GM18907 (cell line): ENCODE measurements at regions not wholly inside any gene's neighbourhood (a gene's known extent, or its start where the extent isn't known, plus 50 kb on each side); places are given as distances from the start of the nearest gene placed in this dataset.

Experiments used
- ATAC-seq: cut with Tn5 transposase; IDR thresholded peaks from one replicate; pipeline ENCODE4 v1.9.1; 2021; ENCODE audit warnings: mild to moderate bottlenecking, moderate library complexity; ENCODE audit not compliant: unreplicated experiment

GRCh38 chr2:76274160-76274559, 563.4 kb upstream of the GCFC2 start:
- ATAC-seq = no peak

- no peak for ATAC-seq
Observed at GRCh38 chr2:76270096-76270710, 559.5 kb upstream of the GCFC2 start.

- ATAC-seq = no peak
Observed at GRCh38 chr2:76268902-76269620, 558.3 kb upstream of the GCFC2 start.

- ATAC-seq = no peak
Observed at GRCh38 chr2:76268484-76268883, 557.8 kb upstream of the GCFC2 start.

- ATAC-seq = no peak
Observed at GRCh38 chr2:76257802-76258201, 547.1 kb upstream of the GCFC2 start.

GRCh38 chr2:76256458-76257088, 545.9 kb upstream of the GCFC2 start:
- no peak for ATAC-seq

GRCh38 chr2:76252704-76253103, 542.0 kb upstream of the GCFC2 start:
- no peak for ATAC-seq

- ATAC-seq = no peak
Observed at GRCh38 chr2:76251342-76251741, 540.6 kb upstream of the GCFC2 start.

- no peak for ATAC-seq
Observed at GRCh38 chr2:76247006-76247405, 536.3 kb upstream of the GCFC2 start.

GRCh38 chr2:76211991-76212985, 501.6 kb upstream of the GCFC2 start:
- no peak for ATAC-seq

GRCh38 chr2:76210551-76210950, 499.8 kb upstream of the GCFC2 start:
- no peak for ATAC-seq

- ATAC-seq = no peak
Observed at GRCh38 chr2:76204048-76204447, 493.3 kb upstream of the GCFC2 start.

- no peak for ATAC-seq
Observed at GRCh38 chr2:76202866-76203265, 492.2 kb upstream of the GCFC2 start.

GRCh38 chr2:76197842-76198448, 487.2 kb upstream of the GCFC2 start:
- peak; percentile 61 for ATAC-seq

GRCh38 chr2:76197428-76197827, 486.7 kb upstream of the GCFC2 start:
- no peak for ATAC-seq

GRCh38 chr2:76194031-76194775, 483.5 kb upstream of the GCFC2 start:
- ATAC-seq = no peak

- ATAC-seq = no peak
Observed at GRCh38 chr2:76193089-76193488, 482.4 kb upstream of the GCFC2 start.

- no peak for ATAC-seq
Observed at GRCh38 chr2:76188334-76189008, 477.8 kb upstream of the GCFC2 start.

GRCh38 chr2:76187415-76187814, 476.7 kb upstream of the GCFC2 start:
- no peak for ATAC-seq
